GM21515 (cell line): ENCODE measurements at regions not wholly inside any gene's neighbourhood (a gene's known extent, or its start where the extent isn't known, plus 50 kb on each side); places are given as distances from the start of the nearest gene placed in this dataset.

Source experiments
- ATAC-seq: cut with Tn5 transposase; IDR thresholded peaks from one replicate; pipeline ENCODE4 v1.9.1; 2021; ENCODE audit not compliant: unreplicated experiment

GRCh38 chr6:29884261-29884660 is 56.6 kb downstream of the HLA-G start:
- ATAC-seq, result no peak

DNA sequence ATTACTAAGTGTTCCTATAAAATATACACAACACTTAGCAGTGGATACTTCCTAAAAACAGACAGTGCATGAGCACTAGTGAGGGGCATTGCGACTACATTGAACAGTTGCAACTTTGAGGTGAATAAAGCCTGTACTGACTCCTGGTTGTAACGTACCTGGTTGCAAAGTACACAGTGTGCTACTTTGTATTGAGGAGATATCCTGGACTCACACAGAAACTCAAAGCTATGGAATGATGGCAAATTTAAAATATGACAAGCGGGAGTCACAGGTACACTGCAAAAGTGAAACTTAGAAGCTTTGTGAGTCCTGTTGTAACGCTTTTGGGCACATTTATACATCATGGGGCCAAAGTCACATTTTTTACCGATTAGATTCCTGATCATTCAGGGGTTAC is 55.6 kb upstream of the HLA-A start:
- no peak for ATAC-seq

GRCh38 chr6:29887330-29887818 is 55.0 kb upstream of the HLA-A start:
- peak; percentile 15 for ATAC-seq

- peak; percentile 76 for ATAC-seq
Measured at GRCh38 chr6:29887819-29888776, 54.2 kb upstream of the HLA-A start.
